Activated B cell treated with CpG ODN at 0.5 μM for 24 hours (primary cell): ENCODE measurements at regions not wholly inside any gene's neighbourhood (a gene's known extent, or its start where the extent isn't known, plus 50 kb on each side); places are given as distances from the start of the nearest gene placed in this dataset.

Experiments used
- ATAC-seq: fragments of 200-7000 bp; cut with Tn5 transposase; one replicate; pipeline ENCODE4 v1.10.0; 2021; ENCODE audit warnings: low read depth, mild to moderate bottlenecking, moderate library complexity
- CTCF ChIA-PET: fragments of 350-600 bp; sonication (Branson Sonifier 250); formaldehyde crosslinking; loops from one replicate; lab custom pipeline; 2021; ENCODE audit warnings: antibody characterized with exemption; lab: Charles Lee
- POLR2A ChIA-PET: fragments of 350-600 bp; sonication (Branson Sonifier 250); formaldehyde crosslinking; loops from one replicate; lab custom pipeline; 2021; ENCODE audit warnings: antibody characterized with exemption; lab: Charles Lee
- DNase-seq: peaks from one replicate; pipeline ENCODE4 v3.0.0; 2022
- H3K27ac Mint-ChIP-seq: one replicate; pipeline ENCODE4 v1.8.0; 2020; ENCODE audit warnings: mixed read lengths
- H3K27me3 Mint-ChIP-seq: one replicate; pipeline ENCODE4 v1.8.0; 2021; ENCODE audit warnings: mixed read lengths
- H3K36me3 Mint-ChIP-seq: one replicate; pipeline ENCODE4 v1.8.0; 2021; ENCODE audit warnings: low read depth, mixed read lengths
- H3K4me1 Mint-ChIP-seq: one replicate; pipeline ENCODE4 v1.8.0; 2021; ENCODE audit warnings: mixed read lengths
- H3K4me3 Mint-ChIP-seq: one replicate; pipeline ENCODE4 v1.8.0; 2020; ENCODE audit warnings: mild to moderate bottlenecking, mixed read lengths
- H3K9me3 Mint-ChIP-seq: one replicate; pipeline ENCODE4 v1.8.0; 2020; ENCODE audit warnings: mixed read lengths
- CTCF ChIP-seq: fragments of 200-600 bp; IDR thresholded peaks from one replicate; pipeline ENCODE4 v1.8.0; 2022; ENCODE audit warnings: antibody characterized with exemption, mild to moderate bottlenecking
- intact Hi-C: fragments of 100-400 bp; cut with micrococcal nuclease; formaldehyde crosslinking; loops from one replicate; pipeline ENCODE4 v1.15.1; 2024

- Mint-ChIP-seq H3K27ac (no peak overlapping the region), H3K36me3 (no peaks in the 10 kb centered on the region), H3K4me3 (no peak overlapping the region), H3K4me1 (no peaks in the 10 kb centered on the region), H3K9me3 (no peaks in the 10 kb centered on the region), H3K27me3 (peaks cover 11% of the 10 kb centered on the region)
- ATAC-seq (no peak), DNase-seq (no peak)
- intact Hi-C loops = no loop called here
- POLR2A ChIA-PET = no interaction called here
- no peak for TF ChIP-seq CTCF
- CTCF ChIA-PET = interaction anchor here (1.3 kb wide), 1 partner anchor 68 kb away, joined by 4 read pairs; no protein-coding TSS in a partner anchor
Measured at GRCh38 chr2:41937464-41937906, 110.3 kb upstream of the PKDCC start.

GRCh38 chr2:41937921-41938708 is 109.7 kb upstream of the PKDCC start:
- Mint-ChIP-seq H3K27me3 (peaks cover 11% of the 10 kb centered on the region), H3K27ac (no peak overlapping the region), H3K36me3 (no peaks in the 10 kb centered on the region), H3K9me3 (no peaks in the 10 kb centered on the region), H3K4me1 (no peaks in the 10 kb centered on the region), H3K4me3 (no peak overlapping the region)
- ATAC-seq = no peak
- no peak for DNase-seq
- ChIA-PET CTCF (interaction anchor here (1.3 kb wide), 1 partner anchor 68 kb away, joined by 4 read pairs; no protein-coding TSS in a partner anchor), POLR2A (no interaction called here)
- intact Hi-C loops = no loop called here
- TF ChIP-seq CTCF = no peak

- H3K27ac Mint-ChIP-seq = no peak overlapping the region
- H3K36me3 Mint-ChIP-seq = no peaks in the 10 kb centered on the region
- ATAC-seq (no peak), DNase-seq (no peak)
- no peak for TF ChIP-seq CTCF
- intact Hi-C loops = no loop called here
- no peak overlapping the region for H3K4me3 Mint-ChIP-seq
- no peaks in the 10 kb centered on the region for H3K4me1 Mint-ChIP-seq
- POLR2A ChIA-PET = no interaction called here
- CTCF ChIA-PET = no interaction called here
- no peaks in the 10 kb centered on the region for H3K9me3 Mint-ChIP-seq
- peaks cover 10% of the 10 kb centered on the region for H3K27me3 Mint-ChIP-seq
Measured at GRCh38 chr2:41940060-41940744, 107.6 kb upstream of the PKDCC start.

GRCh38 chr2:41940745-41941063 is 107.1 kb upstream of the PKDCC start:
- TF ChIP-seq CTCF = no peak
- DNase-seq = no peak
- Mint-ChIP-seq H3K27me3 (peaks cover 10% of the 10 kb centered on the region), H3K36me3 (no peaks in the 10 kb centered on the region), H3K27ac (no peak overlapping the region), H3K4me3 (no peak overlapping the region), H3K4me1 (no peaks in the 10 kb centered on the region), H3K9me3 (no peaks in the 10 kb centered on the region)
- intact Hi-C loops = no loop called here
- CTCF ChIA-PET = no interaction called here
- no peak for ATAC-seq
- POLR2A ChIA-PET = no interaction called here

GRCh38 chr2:41941831-41942230 is 106.0 kb upstream of the PKDCC start:
- Mint-ChIP-seq H3K27me3 (peaks cover 15% of the 10 kb centered on the region), H3K36me3 (no peaks in the 10 kb centered on the region), H3K4me1 (no peaks in the 10 kb centered on the region), H3K4me3 (no peak overlapping the region), H3K9me3 (no peaks in the 10 kb centered on the region), H3K27ac (no peak overlapping the region)
- ATAC-seq (no peak), DNase-seq (no peak)
- no peak for TF ChIP-seq CTCF
- CTCF ChIA-PET = no interaction called here
- intact Hi-C loops = no loop called here
- POLR2A ChIA-PET = no interaction called here
